ENCODE measurements at regions not wholly inside any gene's neighbourhood (a gene's known extent, or its start where the extent isn't known, plus 50 kb on each side); places are given as distances from the start of the nearest gene placed in this dataset.

GRCh38 chr7:41241641-41242040 lies 461.2 kb downstream of the INHBA start:
- TF ChIP-seq CTCF (IDR thresholded peaks at IDR 0.05) (no peak), EZH2 (IDR thresholded peaks at IDR 0.05; ENCODE audit: borderline replicate concordance, insufficient read depth, low read depth, low read length, poor library complexity, severe bottlenecking) (no peak)
